HG02884 (cell line): ENCODE measurements at regions not wholly inside any gene's neighbourhood (a gene's known extent, or its start where the extent isn't known, plus 50 kb on each side); places are given as distances from the start of the nearest gene placed in this dataset.
"Not testable (repeated sequence)": the region's sequence is repeated elsewhere in the genome, so short reads cannot be mapped to it uniquely, and the experiment has no call there.

ENCODE experiments used
- ATAC-seq: cut with Tn5 transposase; IDR thresholded peaks from one replicate; pipeline ENCODE4 v1.9.1; 2021; ENCODE audit warnings: mild to moderate bottlenecking, moderate library complexity; ENCODE audit not compliant: unreplicated experiment

DNA sequence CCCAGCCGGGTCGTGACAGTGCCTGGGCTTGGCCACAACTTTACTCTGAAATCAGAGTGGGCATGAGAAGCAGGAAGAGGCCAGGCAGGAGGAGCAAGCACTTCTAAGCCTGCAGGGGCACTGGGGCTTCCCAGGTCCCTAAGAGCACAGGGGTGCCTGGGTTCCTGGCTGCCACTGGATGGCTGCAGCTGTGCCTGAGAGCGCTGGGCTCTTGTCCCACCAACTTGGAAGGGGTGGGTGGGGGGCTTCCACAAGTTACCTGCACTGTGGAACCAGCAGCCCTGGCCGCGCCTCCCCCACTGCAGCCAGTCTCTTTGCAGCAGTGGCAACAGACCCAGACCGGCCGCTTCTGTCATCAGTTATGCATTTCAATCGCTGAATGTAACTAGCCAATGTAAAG is 434.7 kb upstream of the GRM3 start:
- ATAC-seq: no peak

DNA sequence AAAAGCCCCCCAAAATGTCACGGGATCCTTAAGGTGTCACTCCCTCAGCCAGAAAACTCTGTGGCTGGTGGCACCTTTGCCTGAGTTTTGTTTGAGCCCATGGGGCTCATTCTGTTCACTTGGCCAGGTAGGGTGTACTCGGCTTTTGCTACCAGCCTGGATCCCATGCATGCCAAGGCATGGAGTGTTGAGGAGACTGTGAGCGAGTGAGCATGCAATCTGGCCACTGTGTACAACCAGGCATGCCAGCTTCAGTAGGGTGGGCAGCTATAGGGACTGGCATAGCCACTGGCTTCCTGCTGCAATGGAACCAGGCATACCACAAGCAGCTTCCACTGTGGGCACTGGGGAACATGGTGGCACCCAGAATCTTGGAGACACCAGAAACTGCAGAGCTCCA is 436.0 kb upstream of the GRM3 start:
- ATAC-seq: no peak

DNA sequence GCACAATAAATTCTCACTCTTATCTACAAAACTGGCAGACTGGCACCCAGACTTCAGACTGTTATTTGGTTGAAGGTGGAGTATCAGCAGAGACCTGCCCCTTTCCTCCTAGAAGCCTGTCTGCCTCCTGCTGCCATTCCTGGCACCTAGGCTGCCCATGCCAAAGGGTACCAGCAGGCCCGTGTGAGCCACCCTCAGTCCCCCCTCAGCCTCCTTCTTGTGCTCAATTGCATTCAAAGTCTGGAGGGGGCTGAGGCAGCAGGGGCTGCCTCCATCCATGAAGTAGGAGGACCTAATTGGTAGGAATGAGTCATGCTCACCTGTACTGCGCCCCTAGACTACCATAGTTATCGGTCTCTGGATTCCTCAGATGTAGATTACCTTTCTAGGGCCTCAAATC is 440.9 kb upstream of the GRM3 start:
- no peak for ATAC-seq

DNA sequence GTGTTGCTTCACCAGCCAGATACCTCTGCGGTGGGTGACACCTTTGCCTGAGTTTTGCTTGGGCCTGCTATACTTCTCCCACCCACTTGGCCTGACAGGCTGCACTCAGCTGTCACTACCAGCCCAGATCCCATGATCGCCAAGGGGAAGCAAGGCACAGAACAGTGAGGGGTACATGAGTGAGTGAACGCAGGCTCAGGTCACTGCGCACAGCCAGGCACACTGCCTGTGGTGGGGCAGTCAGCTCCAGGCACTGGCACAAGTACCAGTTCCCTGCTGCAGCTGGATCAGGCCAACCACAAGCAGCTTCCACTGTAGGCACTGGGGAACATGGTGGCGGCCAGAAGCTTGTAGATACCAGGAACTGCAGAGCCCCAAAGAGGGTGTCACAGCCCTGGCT is 441.9 kb upstream of the GRM3 start:
- no peak for ATAC-seq

DNA sequence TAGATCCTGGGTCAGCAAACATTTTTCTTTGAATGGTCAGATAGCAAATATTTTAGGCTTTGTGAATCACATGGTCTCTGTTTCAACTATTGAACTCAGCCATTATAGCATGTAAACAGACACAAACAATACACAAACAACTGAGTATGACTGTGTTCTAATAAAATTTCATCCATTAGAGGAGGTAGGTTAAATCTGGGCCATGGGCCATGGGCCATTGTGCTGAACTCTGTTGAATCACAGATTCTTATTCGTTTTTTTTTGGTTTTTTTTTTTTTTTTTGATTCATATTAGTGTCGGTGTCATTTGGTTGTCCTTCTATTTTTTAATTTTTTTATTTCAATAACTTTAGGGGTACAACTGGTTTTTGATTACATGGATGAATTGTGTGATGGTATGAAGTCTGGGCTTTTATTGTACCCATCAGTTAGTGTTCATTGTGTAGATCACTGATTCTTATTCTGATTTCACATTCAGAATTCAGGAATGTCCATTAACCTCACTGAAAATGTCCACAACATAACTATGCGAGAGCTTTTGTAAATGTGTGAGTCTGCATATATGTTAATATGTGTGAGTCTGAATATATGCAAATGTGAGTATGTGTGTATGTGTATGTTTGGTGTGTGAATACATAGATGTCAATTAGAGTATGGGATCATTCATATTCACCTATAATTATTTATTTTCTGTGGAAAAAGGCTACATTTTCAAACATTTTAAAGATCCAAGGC is 443.7 kb upstream of the GRM3 start:
- ATAC-seq: no peak

DNA sequence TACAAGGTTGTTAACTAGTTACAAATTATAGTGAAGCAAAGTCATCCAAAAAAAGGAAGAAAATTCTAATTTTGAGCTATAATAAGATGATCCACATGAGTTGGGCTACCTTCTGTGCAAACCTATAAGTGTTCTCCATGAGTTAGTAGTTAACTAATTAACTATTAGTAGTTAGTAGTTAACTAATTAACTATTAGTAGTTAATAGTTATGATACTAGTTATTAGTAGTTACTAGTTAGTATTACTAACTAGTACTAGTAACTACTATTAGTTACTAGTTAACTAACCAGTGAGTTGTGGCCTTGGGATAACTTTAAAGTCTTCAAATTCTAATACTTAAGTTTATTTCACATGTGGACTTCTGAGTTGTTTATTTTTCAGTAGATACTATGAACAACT is 453.4 kb upstream of the GRM3 start:
- ATAC-seq: no peak

DNA sequence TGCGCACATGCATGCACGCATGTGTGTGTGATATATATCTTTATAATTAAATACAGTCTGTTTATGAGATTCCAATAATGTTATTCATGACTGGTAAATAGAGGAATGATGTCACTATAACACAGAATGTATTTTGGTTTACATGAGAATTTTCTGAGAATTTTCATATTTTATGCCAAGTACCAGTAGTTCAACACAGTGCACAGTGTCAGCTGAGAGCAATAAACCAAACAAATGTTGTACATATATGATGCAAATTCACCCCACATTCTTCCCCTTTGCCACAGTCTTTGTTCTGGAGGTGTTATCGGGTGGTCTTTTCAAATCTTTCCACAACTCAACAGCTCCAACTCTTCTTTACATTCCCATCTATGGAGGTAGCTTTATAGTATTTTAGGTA is 462.2 kb upstream of the GRM3 start:
- ATAC-seq: no peak

DNA sequence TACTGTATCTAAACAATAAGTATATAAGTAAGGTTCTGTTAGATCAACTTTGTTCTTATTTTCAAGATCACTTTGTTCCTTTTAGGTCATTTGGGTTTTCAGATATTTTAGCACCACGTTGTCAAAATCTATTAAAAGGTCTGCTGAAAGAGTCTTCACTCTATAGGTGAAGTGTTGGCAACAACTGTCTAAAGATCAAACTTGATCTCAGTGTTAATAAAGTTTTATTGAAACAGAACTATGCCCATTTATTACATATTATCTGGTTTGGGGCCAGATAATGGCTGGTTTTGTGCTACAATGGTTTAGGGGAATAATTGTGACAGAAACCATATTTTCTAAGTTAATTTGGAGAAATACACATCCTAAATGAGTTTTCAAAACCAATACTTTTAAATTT is 478.9 kb upstream of the GRM3 start:
- no peak for ATAC-seq

DNA sequence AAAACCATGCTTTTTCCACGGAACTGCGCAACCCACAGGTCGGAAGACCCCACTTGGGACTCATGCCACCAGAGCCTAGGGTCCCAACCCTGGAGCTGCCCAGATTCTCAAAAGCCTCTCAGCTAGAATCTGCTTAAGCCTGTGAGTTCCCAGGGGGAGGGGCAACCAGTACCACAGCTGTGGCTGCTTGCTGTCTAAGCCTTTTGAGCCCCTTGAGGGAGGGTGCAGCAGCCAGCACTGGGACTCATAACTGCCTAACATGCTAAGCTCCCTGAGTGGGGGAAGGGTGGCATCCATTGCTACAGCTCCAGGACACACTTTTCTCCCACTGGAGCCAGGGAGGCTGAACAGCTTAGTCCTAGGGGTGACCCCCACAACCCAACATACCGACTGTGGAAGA is 485.6 kb upstream of the GRM3 start:
- no peak for ATAC-seq

DNA sequence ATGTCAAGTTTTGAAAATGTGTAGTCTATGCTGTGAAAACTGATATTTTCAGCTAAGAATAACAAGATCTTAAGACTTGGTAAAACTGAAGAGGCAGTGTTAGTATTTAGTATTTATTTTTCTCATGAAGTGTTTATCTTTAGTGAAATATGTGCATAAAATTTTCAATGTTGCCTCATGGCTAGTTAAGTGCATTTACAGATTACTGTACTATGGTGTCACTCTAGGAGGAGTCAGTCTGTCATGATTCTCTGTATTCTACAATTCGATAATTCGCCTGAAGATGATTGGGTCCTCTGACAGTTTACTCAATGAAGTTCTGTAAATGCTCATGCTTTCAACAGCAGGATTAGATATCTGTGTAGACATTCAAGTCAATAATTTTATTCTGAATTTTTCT is 488.1 kb upstream of the GRM3 start:
- no peak for ATAC-seq

DNA sequence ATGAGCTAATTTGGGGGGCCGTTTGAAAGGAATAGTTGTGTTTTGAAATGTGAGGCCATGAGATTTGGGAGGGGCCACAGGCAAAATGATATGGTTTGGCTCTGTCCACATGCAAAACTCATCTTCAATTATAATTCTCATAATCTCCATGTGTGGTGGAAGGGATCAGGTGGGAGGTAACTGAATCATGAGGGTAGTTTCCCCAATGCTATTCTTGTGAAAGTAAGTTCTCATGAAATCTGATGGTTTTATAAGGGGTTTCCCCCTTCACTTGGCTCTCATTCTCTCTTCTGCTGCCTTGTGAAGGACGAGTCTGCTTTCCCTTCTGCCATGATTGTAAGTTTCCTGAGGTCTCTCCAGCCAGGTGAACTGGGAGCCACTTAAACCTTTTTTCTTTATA is 490.8 kb upstream of the GRM3 start:
- ATAC-seq: no peak

DNA sequence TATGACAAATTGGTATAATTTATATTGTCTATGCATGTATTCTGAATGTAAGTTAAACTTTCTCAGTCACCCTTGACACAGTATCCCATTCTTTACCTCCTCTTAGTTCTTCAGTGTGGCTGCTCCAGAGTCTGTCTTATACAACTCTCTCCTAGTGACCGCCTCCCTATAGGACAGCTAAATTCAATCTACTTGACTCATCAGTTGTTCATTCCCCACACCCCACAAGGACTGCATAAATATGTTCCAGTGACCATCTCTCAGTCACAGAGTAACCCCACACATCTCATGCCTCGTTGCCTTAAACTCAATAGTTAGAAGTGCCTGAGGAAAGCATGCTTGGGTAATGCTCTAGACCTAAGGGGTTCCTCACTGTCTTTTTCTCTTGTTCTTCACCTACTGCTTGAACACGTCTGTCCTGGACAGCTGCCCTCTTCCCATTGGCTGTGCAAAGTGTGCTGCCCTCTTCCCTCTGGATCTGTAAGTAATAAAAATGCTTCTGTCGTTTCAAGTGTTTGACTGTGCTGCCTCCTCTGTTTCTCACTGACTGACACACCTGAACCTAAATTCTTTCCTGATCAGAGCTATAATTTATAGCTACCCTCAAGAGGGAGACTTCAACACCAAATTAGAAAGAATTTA is 494.6 kb upstream of the GRM3 start:
- no peak for ATAC-seq

DNA sequence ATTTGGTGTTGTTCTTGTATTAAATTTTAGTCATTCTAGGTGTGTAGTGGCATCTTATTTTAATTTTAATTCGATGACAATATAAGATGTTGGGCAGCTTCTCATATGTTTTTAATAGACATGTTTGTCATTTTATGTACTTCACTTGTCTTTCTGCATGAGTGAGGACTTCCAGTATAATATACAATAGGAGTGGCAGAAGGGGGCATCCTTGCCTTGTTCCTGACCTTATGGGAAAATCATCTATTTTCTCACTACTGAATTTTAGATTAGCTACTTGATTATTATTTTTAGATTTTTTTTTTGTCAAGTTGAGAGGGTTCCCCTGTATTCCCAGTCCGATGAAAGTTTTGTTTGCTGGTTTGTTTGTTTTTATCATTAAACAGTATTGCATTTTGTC is 495.2 kb upstream of the GRM3 start:
- ATAC-seq: no peak

DNA sequence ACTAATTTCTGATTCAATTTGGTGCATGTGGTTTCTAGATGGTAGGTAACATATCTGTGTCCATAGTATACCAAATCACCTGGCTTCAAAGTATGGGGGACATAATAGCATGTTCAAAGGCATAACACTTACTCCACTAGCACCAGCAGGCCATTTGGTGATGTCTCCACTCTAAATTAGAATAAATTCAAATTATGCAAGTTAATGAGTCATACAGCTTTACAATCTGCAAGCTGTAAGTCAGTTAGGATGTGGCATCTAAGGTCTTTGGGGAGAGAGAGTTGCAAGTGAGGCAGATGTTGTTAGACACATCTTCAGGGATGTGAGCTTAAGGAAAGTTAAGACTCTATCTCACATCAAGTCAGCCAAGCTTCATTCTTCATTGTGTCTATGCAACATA is 506.4 kb upstream of the GRM3 start:
- ATAC-seq: no peak

DNA sequence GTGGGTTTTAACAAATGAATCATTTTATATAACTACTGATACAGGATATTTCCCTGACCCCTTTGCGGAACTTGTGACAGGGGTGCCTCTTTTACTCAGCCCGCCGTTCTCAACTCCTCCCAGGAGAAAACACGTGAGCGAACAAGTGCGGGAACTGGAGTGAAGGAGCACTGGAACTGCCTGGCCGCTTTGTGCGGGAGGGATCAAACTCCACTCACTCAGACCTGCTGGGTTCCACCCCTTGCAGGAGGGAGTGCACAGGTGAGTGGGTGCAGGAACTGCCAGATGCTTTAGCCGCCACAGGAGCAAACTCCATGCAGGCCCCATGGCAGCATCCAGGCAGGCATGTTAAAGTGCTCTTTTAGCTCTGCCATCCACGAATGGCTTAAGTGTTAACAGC is 513.4 kb upstream of the GRM3 start:
- no peak for ATAC-seq

DNA sequence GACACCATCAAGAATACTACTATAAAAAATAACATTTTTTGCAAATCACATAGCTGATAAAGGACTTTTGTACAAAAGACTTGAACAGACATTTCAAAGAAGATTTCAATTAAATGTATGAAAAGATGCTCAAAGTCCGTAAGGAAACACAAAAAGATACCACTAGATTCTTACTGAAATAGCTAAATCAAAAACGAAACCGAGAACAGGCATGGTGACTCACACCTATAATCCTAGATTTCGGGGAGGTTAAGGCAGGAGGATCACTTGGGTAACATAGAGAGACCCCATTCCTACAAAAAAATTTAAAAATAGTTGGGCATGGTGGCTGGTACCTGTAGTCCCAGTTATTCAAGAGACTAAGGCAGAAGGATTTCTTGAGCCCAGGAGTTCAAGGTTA is 520.2 kb upstream of the GRM3 start:
- no peak for ATAC-seq

DNA sequence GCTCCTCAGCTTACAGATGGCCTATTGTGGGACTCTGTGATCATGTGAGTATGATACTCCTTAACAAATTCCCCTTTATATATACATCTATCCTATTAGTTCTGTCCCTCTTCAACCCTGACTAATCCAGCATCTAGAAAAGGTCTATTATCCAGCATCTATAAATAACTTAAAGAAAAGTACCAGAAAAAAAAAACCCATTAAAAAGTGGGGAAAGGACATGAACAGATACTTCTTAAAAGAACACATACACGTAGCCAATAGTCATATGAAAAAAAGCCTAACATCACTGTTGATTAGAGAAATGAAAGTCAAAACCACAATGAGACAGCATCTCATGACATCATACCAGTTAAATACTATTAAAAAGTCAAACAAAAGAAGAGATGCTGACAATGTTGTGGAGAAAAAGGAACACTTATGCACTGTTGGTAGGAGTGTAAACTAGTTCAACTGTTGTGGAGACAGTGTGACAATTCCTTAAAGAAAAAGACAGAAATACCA is 549.5 kb upstream of the GRM3 start:
- ATAC-seq: no peak

DNA sequence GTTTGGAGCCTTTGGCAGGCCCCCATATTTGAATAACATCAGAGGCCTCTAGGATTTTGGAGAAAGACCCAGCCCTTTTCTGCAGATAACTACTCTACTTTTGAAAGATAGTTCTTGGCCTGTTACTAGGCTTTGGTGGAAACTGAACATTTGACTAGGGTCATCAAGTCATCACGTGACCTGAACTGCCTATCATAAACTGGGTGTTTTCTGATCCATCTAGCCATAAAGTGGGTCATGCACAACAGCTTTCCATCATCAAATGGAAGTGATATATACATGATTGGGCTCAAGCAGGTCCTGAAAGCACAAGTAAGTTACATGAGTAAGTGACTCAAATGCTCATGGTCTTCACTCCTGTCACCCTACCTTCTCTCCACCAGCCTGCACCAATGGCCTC is 552.3 kb upstream of the GRM3 start:
- ATAC-seq: no peak

DNA sequence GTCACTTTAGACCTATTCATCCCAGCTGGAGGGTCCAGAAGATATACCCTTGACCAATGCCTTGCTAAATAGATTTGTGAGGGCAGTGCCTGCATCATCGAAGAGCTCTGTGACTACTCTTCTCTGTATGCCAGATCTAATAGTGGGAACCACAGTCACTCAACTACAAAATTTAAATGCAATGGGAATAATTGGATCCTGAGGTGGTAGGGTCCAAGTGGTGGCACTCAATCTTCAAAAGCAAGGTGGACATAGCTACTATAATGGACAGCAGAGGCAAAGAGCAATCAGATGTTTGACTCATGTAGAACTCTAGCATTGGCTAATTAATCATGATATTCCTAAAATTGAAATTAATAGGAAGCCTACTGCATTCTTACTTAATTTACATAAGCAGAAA is 554.3 kb upstream of the GRM3 start:
- ATAC-seq: no peak

DNA sequence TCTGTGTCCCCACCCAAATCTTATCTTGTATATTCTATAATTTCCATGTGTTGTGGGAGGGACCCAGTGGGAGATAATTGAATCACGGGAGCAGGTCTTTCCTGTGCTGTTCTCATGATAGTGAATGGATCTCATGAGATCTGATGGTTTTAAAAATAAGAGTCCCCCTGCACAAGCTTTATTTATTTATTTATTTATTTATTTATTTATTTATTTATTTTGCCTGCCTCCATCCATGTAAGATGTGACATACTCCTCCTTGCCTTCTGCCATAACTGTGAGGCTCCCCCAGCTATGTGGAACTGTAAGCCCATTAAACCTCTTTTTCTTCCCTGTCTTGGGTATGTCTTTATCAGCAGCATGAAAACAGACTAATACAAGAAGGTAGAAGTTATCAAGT is 579.1 kb upstream of the GRM3 start:
- ATAC-seq: not testable (repeated sequence)

DNA sequence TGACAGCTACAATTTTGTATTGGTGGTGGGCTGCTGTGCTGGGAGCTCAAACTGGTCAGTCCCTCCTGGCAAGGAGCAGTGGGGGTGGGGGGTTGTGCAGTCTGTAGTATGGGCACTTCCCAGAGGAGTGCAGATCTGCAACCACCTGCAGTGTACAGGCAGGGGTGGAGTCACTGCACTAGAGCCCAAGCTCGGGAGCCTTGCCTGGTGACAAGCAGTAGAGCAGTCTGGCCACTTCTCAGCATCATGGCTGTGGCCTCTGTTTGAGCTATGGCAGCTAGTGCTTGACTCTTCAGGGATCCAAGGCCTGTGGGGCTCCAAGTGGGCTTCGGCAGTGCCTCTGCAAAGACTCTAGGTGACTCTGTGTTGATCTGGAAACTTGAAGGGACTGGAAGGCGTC is 585.1 kb upstream of the GRM3 start:
- ATAC-seq: no peak

DNA sequence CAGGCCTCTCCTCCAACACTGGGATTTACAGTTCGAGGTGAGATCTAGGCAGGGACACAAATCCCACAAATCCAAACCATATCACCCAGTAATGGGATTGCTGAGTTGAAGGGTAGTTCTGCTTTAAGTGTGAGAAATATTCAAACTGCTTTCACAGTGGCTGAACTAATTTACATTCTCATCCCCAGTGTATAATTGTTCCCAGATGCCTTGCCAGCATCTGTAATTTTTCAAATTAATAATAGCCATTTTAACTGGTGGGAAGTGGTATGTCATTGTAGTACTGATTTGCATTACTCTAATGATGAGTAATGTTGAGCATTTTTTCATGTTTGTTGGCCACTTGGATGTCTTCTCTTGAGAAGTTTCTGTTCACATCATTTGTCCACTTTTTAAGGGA is 592.8 kb upstream of the GRM3 start:
- no peak for ATAC-seq

DNA sequence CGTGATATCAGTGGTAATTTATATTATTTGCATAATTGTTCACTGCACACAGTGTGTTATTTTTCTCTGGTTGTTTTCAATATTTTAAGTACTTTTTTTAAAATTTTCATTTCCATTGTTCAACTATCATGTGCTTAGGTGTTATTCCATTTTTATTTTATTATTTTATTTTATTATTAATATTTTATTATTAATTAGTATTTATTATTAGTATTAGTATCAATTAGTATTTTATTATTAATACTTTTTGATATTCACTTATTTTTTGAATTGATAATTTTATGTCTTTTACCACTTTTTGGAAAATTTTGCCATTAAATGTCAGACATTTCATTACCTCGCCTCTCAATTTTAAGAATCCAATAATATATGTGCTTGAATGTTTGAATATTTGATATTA is 593.8 kb upstream of the GRM3 start:
- ATAC-seq: no peak
